ENCODE measurements at regions not wholly inside any gene's neighbourhood (a gene's known extent, or its start where the extent isn't known, plus 50 kb on each side); places are given as distances from the start of the nearest gene placed in this dataset.
"Not testable (repeated sequence)": the region's sequence is repeated elsewhere in the genome, so short reads cannot be mapped to it uniquely, and the experiment has no call there.

DNA sequence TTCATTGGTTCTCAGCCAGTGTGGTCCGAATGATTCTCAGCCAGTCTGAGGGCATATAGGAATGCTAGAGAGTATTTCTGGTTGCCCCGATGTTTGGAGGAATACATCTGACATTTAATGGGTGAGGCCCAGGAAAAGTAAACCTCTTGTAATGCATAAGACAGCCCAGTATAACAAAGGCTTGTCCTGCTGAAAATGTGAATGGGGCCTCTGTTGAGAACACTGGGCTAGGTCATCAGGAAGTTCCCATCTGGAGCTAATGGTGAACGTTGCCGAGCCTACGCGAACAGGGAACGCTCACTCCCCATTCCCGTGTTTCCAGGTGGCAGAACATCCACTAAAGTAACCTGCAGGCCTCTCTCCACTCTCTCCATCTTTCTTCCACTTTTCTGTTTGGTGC, 132.0 kb upstream of the CLNK start:
- DNase-seq (ENCODE audit: low read depth): no peak

DNA sequence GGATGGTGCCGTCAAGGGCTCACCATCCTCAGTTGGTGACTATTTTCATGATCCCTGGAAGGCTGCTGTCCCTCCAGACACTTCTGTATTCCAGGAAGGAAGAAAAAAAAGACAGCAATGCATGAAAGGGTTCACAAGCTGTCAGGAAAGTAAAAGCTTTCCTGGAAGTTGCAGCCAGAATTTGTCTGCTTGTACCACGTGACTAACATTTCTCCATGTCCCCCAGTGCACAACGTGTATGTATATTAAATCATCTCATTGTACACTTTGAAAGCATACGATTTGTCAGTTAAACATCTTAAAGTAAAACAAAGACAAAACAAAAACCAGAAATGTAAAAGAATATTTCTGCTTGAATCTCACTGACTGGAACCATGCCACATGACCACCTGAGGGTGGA, 127.4 kb upstream of the CLNK start:
- no peak for DNase-seq (ENCODE audit: low read depth)

DNA sequence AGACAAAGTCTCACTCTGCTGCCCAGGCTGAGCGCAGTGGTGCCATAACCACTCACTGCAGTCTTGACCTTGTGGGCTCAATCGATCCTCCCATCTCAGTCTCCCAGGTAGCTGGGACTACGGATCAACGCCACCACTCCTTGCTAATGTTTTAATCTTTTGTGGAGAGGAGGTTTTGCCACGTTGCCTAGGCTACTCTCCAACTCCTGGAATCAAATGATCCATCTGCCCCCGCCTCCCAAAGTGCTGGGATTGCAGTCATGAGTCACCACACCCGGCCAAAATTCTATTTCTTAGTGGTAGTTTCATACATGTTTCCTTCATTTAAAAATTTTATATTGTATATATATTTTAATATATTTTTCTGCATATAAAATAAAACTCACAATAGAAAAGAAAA, 125.8 kb upstream of the CLNK start:
- no peak for DNase-seq (ENCODE audit: low read depth)

DNA sequence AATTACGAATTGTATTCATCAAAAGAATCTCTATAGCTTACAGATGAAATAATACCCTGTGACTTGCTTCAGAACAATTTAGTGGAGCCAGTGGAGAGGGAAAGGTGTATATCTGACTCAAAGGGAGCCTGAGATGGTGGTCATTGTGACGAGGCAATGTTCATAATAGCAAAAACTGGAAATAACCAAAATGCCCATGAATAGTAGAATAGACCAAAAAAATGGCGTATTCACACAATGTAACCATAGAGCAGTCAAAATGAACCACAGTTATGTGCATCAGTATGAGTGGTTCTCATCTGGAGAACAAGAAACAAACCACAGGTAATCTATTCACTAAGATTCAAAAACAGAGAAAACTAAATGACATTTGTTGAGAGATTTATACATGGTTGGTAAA, 125.3 kb upstream of the CLNK start:
- no peak for DNase-seq (ENCODE audit: low read depth)

DNA sequence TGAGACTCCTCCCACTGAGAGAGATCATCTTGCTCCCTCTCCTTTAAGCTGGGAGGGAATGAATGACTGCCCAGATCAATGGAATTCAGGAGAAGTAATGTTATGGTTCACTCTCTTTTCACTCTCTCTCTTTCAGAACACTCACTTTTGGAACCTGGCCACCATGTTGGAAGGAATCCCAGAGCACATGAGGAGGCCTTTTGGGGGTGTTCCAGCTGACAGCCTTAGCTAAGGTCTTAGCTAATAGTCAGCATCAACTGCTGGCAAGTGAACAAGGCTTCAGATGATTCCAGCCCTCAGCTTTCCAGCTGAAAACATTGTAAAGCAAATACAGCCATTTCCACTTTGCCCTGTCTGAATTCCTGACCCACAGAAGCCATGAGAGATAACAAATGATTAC, 124.0 kb upstream of the CLNK start:
- DNase-seq (ENCODE audit: low read depth): no peak

DNA sequence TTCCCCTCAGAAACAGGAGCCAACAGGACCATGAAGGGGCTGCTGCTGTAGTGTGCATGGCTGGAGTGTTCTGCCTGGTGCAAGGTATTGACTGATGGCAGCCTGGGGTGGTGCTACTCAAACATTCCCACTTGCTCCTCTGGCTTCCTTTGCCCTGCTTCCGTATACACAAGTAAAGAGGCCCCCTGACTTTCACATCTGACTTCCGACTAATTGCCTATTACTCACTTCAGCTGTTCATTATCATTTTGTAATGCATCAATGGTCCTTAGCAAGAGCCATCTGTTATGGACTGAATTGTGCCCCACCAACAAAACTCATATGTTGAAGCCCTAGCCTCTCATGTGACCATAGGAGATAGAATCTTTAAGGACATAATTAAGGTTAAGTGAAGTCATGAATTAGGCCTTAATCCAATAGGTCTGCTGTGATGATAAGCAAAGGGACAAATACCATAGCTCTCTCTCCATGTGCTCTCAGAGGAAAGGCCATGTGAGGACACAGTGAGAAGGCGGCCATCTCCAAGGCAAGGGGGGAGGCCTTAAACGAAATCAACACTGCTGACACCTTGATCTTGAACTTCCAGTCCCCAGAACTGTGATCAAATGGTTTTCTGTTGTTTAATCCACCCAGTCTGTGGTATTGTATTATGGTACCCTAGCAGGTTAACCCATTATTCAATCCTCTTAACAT, 122.5 kb upstream of the CLNK start:
- no peak for DNase-seq (ENCODE audit: low read depth)

DNA sequence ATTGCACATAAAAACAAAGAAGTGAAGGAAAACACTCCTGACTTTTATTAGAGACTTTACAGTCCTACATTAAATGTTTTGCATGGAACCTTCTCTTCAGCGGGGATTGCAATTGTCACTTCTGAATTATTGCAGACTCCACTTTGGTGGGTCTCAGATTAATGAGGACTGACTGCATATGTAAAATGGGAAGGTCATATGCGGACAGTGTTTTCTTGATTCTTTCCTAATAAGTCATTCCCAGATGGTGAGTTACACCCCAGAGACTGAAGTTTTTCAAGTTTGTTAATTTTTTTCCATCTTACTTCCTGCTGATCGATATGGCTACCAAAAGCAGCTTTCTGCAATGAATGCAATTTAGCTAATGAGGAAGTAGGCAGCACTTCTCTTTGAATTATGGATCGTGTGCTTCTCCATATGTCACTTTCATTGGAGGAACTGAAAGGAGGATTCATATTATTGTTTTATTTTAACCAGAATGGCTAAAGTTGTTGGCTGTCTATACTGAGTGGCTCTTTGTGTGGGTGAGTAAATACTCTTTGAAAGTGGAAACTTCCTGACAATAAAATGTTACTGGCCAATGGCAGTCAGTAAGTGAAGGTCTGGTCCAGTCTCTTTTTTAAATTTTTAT, 119.3 kb upstream of the CLNK start:
- DNase-seq (ENCODE audit: low read depth): no peak

DNA sequence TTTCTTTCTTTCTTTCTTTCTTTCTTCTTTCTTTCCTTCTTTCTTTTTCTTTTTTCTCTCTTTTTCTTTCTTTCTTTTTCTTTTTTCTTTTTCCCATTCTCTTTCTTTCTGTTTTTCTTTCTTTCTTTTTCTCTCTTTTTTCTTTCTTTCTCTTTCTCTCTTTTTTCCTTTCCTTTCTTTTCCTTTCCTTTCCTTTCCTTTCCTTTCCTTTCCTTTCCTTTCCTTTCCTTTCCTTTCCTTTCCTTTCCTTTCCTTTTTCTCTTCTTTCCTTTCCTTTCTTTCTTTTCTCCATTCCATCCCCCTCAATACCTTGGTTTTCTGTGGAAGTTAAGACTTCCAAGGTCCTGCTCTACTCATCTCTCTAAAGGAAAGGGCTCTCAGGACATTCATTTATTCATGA, 102.8 kb upstream of the CLNK start:
- DNase-seq (ENCODE audit: low read depth): no peak

DNA sequence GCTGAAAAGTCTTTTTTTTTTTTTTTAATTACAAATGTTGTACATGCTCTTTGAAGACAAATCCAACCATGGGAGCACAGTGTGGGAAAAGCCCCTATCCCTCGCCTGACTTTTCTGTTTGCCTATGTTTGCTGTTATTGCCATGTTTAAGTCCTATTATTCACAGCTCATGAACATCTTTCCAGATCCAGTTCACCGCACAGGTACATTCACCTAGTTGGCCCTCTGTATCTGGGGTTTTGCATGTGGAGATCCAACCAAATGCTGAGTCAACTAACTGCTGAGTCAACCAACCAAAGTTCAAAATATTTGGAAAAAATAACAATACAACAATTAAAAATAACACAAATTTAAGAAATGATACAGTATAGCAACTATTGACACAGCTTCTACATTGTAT, 100.1 kb upstream of the CLNK start:
- DNase-seq (ENCODE audit: low read depth): no peak

DNA sequence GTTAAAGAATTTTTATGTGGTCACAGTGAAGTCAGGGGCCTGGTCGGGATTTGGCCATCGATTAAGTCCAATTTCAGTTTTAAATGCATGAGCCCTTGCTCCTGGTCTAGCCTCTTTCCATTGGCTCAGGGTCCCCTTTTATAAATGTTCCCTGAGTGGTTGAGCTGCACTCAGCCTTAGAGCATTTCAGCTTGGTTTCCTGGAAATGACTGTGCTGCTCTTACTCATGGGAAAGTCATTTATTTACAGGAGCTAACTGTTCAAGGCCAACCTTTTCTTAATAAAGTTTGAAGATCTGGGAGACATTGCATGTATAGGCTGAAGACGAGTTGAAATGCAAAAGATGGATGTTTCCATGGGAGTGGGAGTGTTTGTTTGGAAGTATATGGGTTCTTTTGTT, 98.8 kb upstream of the CLNK start:
- DNase-seq (ENCODE audit: low read depth): no peak

DNA sequence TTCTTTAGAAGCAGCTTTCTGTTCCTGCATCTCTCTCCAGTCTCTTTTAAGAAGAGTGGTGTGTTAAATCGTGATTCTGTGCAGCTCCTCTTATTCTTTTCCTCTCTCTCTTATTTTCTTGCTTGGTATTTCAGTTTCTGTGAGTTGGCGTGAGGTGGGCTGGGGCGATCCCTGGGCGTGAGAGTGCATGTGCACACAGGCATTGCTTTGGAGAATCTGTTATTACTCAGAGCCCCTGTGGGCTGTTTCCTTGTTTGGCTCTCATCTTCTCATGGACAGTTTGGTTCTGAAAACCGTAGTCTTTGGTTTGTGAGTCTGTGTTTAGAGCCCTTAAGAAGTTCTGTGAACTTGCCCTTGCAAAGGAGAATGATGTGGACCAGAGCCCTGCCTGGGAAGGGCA, 97.2 kb upstream of the CLNK start:
- no peak for DNase-seq (ENCODE audit: low read depth)

DNA sequence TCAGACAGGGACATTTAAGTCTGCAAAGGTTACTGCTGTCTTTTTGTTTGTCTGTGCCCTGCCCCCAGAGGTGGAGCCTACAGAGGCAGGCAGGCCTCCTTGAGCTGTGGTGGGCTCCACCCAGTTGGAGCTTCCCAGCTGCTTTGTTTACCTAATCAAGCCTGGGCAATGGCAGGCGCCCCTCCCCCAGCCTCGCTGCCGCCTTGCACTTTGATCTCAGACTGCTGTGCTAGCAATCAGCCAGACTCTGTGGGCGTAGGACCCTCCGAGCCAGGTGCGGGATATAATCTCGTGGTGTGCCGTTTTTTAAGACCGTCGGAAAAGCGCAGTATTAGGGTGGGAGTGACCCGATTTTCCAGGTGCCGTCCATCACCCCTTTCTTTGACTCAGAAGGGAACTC, 96.2 kb upstream of the CLNK start:
- not testable (repeated sequence) for DNase-seq (ENCODE audit: low read depth)

DNA sequence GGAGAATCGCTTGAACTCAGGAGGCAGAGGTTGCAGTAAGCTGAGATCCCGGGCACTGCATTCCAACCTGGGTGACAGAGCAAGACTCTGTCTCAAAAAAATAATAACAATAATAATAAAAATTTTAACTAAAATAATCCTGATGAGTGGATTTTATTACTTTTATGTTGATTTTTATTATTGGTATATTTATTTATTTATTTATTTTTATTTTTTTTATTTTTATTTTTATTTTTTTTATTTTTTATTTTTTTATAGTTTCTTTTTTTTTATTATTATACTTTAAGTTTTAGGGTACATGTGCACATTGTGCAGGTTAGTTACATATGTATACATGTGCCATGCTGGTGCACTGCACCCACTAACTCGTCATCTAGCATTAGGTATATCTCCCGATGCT, 90.6 kb upstream of the CLNK start:
- DNase-seq (ENCODE audit: low read depth): not testable (repeated sequence)

DNA sequence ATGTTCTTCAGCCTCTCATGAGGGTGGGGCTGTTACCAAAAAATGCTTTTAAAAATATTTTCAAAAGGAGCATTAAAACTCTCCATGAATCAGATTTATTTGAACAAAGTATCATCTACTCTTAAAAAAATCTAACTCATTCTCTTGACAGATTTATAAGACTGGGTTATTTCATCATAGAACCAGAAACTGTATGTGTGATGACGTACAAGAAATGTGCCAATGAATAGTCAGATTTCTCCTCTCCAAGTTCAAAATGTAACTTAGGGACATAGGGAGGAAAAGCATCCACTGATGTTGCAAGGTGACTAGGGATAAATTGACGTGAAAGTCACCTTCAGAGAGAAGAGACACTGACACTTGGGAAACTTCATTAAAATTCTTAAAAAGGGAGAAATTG, 89.1 kb upstream of the CLNK start:
- no peak for DNase-seq (ENCODE audit: low read depth)

DNA sequence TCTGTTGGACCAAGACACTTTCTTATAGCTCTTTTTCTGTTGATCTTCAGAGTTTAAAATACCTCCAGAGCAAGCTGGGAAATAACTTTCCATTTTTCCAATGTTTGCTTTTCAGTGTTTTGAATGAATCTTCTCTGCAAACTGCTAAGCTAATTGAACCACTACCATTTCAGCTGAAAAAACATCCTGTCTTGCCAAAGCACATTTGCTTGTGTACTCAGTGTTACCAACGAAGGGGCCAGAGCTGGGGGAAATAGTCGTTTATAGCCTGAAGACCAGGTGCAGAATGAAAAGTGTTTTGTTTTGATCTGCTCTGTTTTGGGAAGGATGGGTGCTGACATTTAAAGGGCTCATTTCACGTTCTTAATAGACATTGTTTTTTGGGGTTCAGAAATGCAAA, 88.4 kb upstream of the CLNK start:
- DNase-seq (ENCODE audit: low read depth): no peak

DNA sequence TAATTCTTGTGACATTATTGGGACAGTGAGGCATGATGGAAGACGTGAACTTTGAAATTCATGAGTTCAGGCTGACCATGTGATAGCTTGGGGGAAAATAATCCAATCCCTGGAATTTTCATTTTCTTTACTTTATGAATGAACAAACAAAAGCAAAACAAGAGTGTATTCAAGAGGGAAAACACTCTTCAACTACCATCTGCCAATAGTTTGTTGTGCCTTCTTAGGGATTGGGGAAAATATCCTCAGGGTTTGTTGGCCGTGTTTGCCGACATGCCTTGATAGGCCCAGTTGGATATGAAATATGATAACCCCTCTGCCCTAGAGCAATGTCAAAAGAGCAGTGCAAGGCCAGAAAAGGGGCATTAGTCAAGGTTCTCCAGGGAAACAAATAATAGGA, 80.8 kb upstream of the CLNK start:
- DNase-seq (ENCODE audit: low read depth): no peak

DNA sequence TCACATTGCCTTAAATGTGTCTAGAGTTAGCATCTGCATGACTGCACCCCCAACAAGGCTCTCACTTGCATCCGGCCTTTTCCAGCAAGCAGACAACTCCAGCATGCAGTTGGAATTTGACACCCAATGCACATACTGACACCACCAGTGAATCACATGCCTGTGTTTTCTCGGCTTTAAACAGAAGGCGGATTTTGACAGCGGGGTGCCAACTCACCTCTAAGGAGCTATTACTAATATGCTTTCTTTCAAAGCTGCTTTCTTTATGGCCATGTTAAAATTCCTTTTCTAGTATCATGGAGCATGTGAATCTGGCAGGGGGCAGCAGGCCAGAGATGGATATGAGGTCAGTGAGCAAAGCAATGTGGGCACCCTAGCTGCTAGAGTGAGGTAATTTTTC, 78.0 kb upstream of the CLNK start:
- no peak for DNase-seq (ENCODE audit: low read depth)

DNA sequence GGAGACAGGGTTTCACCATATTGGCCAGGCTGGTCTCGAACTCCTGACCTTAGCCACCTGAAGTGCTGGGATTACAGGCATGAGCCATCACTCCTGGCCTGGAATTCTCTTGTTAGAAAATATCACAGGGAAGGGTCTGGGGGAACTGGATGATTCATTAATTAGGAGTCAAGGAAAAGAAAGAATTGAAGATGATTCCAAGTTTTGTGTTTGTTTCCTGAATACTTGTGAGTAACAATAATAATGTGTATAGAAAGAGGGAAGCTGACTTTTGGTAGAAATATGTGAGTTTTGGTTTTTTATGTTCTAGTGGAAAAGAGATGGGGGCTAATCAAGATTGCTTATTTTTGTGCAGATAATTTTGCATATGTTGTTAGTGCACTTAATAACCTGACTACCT, 77.3 kb upstream of the CLNK start:
- no peak for DNase-seq (ENCODE audit: low read depth)

DNA sequence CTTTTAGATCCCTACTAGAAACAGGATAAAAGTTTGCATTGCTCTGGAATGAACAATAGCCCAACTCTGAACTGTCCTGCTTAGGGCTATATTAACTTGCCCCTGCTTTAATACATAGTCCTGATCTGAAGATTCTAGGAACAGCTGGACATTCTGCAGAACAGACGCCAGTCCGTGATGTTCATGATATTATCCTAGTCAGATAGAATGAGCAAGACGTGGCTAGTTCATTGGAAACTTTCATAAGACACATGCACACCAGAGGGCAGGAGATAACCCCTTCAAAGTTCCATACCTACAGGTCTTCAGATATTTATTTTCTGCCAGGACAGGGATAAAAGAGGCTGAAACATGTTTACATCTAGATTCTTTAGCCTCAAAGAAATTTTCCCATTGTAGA, 75.5 kb upstream of the CLNK start:
- DNase-seq (ENCODE audit: low read depth): no peak

DNA sequence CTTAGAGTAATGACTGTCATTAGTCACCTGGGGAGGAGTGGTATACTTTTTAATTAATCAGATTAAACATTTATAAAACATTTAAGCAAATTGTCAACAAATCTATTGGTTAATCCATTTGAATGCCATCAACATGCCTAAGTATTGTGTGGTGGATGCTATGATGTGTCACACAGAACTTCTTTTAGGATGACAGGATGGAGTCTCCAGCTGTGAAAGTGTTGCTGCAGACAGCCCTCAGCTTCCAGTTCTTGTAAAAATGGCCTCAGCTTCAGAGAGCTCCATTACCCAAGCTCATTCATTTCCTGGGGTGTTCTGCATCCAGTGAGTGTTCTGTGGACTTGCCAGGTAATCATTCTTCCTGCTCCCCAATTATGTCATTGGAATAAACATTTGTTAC, 74.3 kb upstream of the CLNK start:
- DNase-seq (ENCODE audit: low read depth): no peak

DNA sequence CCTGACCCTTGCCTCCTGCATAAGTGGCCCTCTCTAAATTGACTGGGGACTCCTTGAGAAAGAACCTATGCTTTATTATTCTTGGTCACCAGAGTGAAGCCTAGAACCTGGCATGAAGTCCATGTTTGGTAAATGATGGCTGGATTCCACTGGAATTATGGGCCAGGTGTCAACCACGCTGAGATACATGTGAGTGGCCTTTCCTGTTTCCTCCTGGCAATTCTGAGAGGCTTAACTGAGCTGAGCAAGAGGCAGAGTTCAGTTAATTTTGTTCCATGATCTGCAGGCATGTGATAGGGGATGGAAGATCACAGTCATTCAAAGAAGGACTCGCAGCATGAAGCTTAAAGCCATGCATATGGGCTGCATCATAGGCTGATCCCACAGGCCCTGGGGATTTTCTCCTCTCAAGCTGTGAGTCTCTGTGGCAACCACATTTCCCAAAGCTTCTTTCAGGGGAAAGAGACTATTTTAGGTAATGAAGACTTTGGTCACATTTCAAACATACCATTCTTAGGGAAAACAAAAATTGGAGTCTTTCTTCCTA, 69.4 kb upstream of the CLNK start:
- DNase-seq (ENCODE audit: low read depth): no peak

DNA sequence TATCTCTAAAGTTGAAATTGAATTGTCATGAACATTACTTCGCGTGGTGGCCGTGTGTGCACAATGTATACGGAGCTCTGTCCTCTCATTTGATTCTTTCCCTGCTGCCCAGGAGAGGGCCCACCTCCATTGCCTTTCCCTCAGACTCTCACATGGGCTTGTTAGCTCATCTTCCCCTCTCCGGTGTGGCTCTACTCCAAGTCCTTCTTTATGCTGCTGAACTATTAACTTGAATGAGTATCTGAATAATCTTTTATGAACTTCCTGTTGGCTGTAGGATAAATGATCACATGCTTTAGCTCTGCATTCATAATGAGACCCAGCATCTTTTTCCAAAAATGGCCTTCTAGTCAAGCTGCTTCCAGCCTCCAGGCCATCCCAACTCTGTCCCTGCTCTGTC, 68.8 kb upstream of the CLNK start:
- DNase-seq (ENCODE audit: low read depth): no peak

DNA sequence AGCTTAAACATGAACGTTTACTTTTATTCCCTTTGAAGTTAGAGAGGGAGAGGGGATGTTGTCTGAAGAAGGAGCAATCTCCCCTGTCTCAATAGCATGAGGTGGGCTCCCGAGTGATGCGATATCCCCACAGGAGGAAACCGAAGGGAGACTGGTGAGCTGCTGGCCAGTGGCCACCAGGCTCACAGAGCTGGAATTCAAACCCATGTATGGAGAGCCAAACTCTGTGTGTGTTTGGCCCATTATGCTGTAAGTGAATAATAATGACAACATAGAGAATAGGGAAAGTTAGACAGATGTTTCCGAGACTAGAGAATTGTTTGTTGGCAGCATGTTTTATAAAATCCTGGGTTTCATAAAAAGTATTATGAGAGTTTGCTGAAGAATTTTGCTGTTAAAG, 66.1 kb upstream of the CLNK start:
- no peak for DNase-seq (ENCODE audit: low read depth)

DNA sequence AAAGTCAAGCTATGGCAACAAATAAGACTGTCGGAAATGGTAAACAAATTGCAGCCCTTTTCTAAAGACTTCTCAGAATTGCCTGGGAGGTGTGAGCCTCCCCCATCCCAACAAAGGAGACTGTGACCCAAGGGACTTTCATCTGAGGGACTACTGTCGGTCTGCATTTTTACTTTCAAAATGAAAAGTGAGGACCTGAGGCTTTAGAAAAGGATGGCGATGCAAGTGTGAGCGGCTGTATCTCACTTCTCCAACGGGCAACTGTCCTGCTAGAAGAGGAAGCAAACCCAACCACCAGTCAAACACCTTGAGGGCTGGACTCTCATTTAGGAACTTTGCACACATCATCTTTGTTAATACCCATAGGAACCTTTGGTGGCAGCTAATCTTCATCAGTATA, 62.6 kb upstream of the CLNK start:
- DNase-seq (ENCODE audit: low read depth): no peak
